HG02642 (cell line): ENCODE measurements at regions not wholly inside any gene's neighbourhood (a gene's known extent, or its start where the extent isn't known, plus 50 kb on each side); places are given as distances from the start of the nearest gene placed in this dataset.
"Not testable (repeated sequence)": the region's sequence is repeated elsewhere in the genome, so short reads cannot be mapped to it uniquely, and the experiment has no call there.

Source experiments
- ATAC-seq: cut with Tn5 transposase; IDR thresholded peaks from one replicate; pipeline ENCODE4 v1.9.1; 2021; ENCODE audit warnings: mild to moderate bottlenecking; ENCODE audit not compliant: unreplicated experiment, poor library complexity

- ATAC-seq = no peak
Observed at GRCh38 chr6:125640441-125641150, 108.8 kb upstream of the HEY2 start.

GRCh38 chr6:125643967-125644661 is 105.3 kb upstream of the HEY2 start:
- ATAC-seq = not testable (repeated sequence)

GRCh38 chr6:125647391-125647790 is 102.0 kb upstream of the HEY2 start:
- no peak for ATAC-seq

GRCh38 chr6:125653752-125654151 is 95.7 kb upstream of the HEY2 start:
- not testable (repeated sequence) for ATAC-seq

GRCh38 chr6:125655511-125655910 is 93.9 kb upstream of the HEY2 start:
- no peak for ATAC-seq

- ATAC-seq = no peak
Observed at GRCh38 chr6:125656287-125656870, 93.1 kb upstream of the HEY2 start.

- ATAC-seq = no peak
Observed at GRCh38 chr6:125658136-125658535, 91.3 kb upstream of the HEY2 start.

GRCh38 chr6:125658759-125659431 is 90.5 kb upstream of the HEY2 start:
- ATAC-seq = no peak

GRCh38 chr6:125659887-125660286 is 89.5 kb upstream of the HEY2 start:
- no peak for ATAC-seq

- ATAC-seq = no peak
Observed at GRCh38 chr6:125662296-125662695, 87.1 kb upstream of the HEY2 start.

GRCh38 chr6:125665295-125665814 is 84.1 kb upstream of the HEY2 start:
- no peak for ATAC-seq

- ATAC-seq = no peak
Observed at GRCh38 chr6:125667326-125667725, 82.1 kb upstream of the HEY2 start.

GRCh38 chr6:125668071-125668470 is 81.4 kb upstream of the HEY2 start:
- no peak for ATAC-seq

GRCh38 chr6:125670568-125670967 is 78.9 kb upstream of the HEY2 start:
- ATAC-seq = no peak

- ATAC-seq = no peak
Observed at GRCh38 chr6:125671323-125671722, 78.1 kb upstream of the HEY2 start.

GRCh38 chr6:125674230-125674629 is 75.2 kb upstream of the HEY2 start:
- no peak for ATAC-seq

GRCh38 chr6:125678601-125679000 is 70.8 kb upstream of the HEY2 start:
- ATAC-seq = no peak

GRCh38 chr6:125679128-125679527 is 70.3 kb upstream of the HEY2 start:
- no peak for ATAC-seq

- ATAC-seq = no peak
Observed at GRCh38 chr6:125679651-125680050, 69.8 kb upstream of the HEY2 start.

GRCh38 chr6:125682939-125683338 is 66.5 kb upstream of the HEY2 start:
- no peak for ATAC-seq

GRCh38 chr6:125688138-125688537 is 61.3 kb upstream of the HEY2 start:
- no peak for ATAC-seq
